ENCODE measurements at regions not wholly inside any gene's neighbourhood (a gene's known extent, or its start where the extent isn't known, plus 50 kb on each side); places are given as distances from the start of the nearest gene placed in this dataset.

DNA sequence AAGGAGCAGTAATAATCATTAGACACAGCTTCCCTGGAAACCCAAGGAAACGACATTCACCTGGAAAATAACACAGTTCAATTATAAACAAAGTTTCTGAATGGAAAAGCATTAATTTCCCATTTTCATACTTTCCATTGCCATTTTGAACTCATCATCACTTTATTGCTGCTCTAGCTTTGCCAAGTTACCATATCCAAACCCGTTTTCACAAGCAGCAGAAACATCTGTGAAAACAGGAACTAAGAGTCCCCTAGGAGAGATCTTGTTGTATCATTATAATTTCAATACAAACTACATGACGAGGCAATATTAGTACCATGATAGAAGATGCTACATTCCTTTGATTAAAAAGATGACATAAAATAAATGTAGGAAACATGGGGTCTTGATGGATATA, 597.0 kb upstream of the NRXN1 start:
- Mint-ChIP-seq H3K4me3 (no peak overlapping the region), H3K27me3 (no peaks in the 10 kb centered on the region), H3K27ac (no peak overlapping the region), H3K36me3 (no peaks in the 10 kb centered on the region), H3K4me1 (no peaks in the 10 kb centered on the region), H3K9me3 (peaks cover 0 to 3% (median 0%) of the 10 kb centered on the region in 3 donors)

DNA sequence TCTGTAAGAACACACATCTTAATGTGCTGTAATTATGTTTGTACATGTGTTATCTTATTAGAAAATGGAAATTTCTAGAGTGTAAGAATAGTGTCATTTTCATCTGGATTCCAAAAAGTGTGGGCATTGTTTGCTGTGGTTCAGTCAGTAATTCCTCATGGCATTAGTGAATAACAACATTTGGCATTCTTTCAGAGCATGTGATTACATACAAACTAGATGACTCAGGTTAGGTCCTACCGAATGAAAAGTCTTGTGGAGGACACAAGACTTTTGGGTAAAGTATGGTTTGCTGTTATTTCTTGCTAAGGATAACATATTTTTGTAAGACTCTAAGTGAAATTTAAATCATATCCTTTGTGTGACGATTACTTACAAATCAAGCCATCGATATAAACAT, 593.1 kb upstream of the NRXN1 start:
- Mint-ChIP-seq H3K4me3 (no peak overlapping the region), H3K4me1 (no peaks in the 10 kb centered on the region), H3K27ac (no peak overlapping the region), H3K9me3 (peaks cover 0 to 14% (median 3%) of the 10 kb centered on the region in 3 donors), H3K27me3 (no peaks in the 10 kb centered on the region), H3K36me3 (no peaks in the 10 kb centered on the region)

DNA sequence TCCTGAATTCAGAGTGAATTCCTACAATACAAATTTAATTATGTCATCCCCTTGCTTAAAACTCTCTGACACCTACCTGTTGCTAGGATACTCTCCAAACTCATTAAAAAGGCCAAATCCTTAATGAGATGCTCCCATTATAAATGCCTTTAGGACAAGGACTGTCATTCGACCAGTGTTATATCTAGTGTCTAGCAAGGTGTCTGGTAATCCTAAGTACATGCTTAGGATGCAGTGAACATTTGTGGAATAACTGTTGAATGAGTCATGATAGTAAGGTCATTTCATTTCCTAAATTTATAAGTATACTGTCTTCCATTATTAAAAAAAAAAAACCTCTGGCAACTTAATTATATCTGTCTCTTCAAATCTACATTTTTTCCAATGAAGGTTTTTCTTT, 588.9 kb upstream of the NRXN1 start:
- no peaks in the 10 kb centered on the region for H3K4me1 Mint-ChIP-seq
- no peak overlapping the region for H3K4me3 Mint-ChIP-seq
- no peak overlapping the region for H3K27ac Mint-ChIP-seq
- H3K36me3 Mint-ChIP-seq, result no peaks in the 10 kb centered on the region
- H3K27me3 Mint-ChIP-seq, result no peaks in the 10 kb centered on the region
- peaks cover 4 to 18% (median 12%) of the 10 kb centered on the region in 3 donors for H3K9me3 Mint-ChIP-seq

DNA sequence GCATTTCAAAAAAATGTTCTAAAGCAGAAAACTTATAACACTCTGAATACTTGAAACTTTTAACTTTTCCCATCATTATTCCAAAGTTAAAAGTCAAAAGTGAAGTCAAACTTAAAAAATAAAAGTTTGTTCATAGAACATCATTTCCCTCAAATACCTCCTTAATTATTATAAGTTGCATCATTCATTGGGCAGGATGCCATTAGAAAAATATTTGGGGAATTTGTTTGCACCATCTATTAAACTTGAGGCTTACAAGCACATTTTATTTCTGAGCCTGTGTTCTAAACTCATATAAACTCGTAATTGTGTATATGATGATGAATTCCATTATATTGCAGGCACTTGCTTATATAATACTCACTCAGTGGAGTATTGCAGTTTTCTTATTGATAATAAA, 588.0 kb upstream of the NRXN1 start:
- Mint-ChIP-seq H3K27me3 (no peaks in the 10 kb centered on the region), H3K9me3 (peaks cover 6 to 20% (median 12%) of the 10 kb centered on the region in 3 donors), H3K27ac (no peak overlapping the region)

DNA sequence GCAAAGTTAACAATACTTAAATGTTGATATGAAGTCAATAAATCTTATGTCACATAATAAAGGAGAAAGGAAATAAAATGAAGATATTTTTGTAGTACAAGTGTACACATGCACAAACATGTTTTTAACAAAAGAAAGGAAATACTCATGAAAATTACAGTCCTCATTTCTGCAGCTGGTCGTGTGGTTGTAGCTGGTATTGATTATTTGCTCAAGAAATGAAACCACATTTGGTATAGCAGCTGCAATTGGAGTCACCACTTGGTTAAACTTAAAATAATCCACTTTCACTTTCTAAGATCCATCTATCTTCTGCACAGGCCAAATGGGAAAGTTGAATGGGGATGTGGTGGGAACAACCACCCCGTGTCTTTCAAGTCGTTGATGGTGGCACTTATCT, 580.5 kb upstream of the NRXN1 start:
- H3K4me3 Mint-ChIP-seq, result no peak overlapping the region
- H3K9me3 Mint-ChIP-seq, result peaks cover 5 to 30% (median 9%) of the 10 kb centered on the region in 3 donors
- no peaks in the 10 kb centered on the region for H3K27me3 Mint-ChIP-seq
- no peaks in the 10 kb centered on the region for H3K36me3 Mint-ChIP-seq
- H3K4me1 Mint-ChIP-seq, result no peaks in the 10 kb centered on the region
- H3K27ac Mint-ChIP-seq, result no peak overlapping the region

More for the DNA sequence above, 588.0 kb upstream of the NRXN1 start:
- no peaks in the 10 kb centered on the region for H3K36me3 Mint-ChIP-seq
- no peak overlapping the region for H3K4me3 Mint-ChIP-seq
- H3K4me1 Mint-ChIP-seq, result no peaks in the 10 kb centered on the region

DNA sequence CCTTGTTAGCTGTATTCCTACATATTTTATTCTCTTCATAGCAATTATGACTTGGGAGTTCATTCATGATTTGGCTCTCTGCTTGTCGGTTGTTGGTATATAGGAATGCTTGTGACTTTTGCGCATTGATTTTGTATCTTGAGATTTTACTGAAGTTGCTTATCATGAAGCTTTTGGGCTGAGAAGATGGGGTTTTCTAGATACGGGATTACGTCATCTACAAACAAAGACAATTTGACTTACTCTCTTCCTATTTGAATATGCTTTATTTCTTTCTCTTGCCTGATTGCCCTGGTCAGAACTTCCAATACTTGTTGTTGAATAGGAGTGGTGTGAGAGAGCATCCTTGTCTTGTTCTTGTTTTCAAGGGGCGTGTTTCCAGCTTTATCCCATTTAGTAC, 569.8 kb upstream of the NRXN1 start:
- Mint-ChIP-seq H3K4me3 (no peak overlapping the region), H3K9me3 (peaks cover 7 to 17% (median 7%) of the 10 kb centered on the region in 3 donors), H3K4me1 (no peaks in the 10 kb centered on the region), H3K27ac (no peak overlapping the region), H3K27me3 (no peaks in the 10 kb centered on the region), H3K36me3 (no peaks in the 10 kb centered on the region)

DNA sequence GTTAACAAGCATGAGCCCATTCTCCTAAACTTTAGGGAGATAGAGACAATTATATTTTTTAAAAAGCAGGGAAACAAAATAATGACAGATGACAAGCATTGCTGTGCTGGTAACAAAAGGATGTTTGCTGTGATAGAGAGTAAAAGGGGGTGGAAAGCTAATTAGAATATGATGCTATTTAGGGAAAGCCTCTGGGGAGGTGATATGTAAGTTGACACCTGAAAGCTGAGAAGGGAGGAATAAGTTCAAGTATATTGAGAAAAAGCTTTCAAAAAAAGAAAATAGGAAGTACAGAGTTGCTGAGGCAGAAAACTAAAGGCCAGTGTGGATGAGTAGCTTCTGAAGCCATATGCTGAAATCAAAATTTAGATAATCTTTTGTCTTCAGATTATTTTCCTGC, 565.2 kb upstream of the NRXN1 start:
- H3K4me3 Mint-ChIP-seq, result no peak overlapping the region
- no peaks in the 10 kb centered on the region for H3K36me3 Mint-ChIP-seq
- peaks cover 0 to 10% (median 9%) of the 10 kb centered on the region in 3 donors for H3K9me3 Mint-ChIP-seq
- H3K4me1 Mint-ChIP-seq, result no peaks in the 10 kb centered on the region
- H3K27me3 Mint-ChIP-seq, result no peaks in the 10 kb centered on the region
- no peak overlapping the region for H3K27ac Mint-ChIP-seq

DNA sequence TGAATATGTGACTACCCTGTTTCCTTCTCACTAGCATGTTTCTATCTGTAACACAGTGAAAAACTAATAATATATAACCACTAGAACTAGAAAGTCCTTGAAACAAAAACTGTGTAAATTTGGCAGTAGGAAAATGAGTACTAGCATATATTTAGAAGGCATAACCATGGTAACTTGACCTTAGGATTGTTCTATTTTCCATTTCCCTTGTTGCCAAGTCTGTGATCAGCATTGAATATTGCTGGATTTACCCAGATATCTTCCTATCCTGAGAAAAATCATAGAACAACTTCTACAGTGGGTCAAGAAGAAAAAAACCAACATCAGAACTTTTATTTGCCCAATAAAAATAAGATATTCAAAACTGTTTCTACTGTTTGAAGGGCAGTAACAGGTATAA, 563.9 kb upstream of the NRXN1 start:
- no peaks in the 10 kb centered on the region for H3K4me1 Mint-ChIP-seq
- H3K27ac Mint-ChIP-seq, result no peak overlapping the region
- H3K27me3 Mint-ChIP-seq, result no peaks in the 10 kb centered on the region
- H3K36me3 Mint-ChIP-seq, result no peaks in the 10 kb centered on the region
- H3K9me3 Mint-ChIP-seq, result peaks cover 0 to 6% (median 4%) of the 10 kb centered on the region in 3 donors
- H3K4me3 Mint-ChIP-seq, result no peak overlapping the region

DNA sequence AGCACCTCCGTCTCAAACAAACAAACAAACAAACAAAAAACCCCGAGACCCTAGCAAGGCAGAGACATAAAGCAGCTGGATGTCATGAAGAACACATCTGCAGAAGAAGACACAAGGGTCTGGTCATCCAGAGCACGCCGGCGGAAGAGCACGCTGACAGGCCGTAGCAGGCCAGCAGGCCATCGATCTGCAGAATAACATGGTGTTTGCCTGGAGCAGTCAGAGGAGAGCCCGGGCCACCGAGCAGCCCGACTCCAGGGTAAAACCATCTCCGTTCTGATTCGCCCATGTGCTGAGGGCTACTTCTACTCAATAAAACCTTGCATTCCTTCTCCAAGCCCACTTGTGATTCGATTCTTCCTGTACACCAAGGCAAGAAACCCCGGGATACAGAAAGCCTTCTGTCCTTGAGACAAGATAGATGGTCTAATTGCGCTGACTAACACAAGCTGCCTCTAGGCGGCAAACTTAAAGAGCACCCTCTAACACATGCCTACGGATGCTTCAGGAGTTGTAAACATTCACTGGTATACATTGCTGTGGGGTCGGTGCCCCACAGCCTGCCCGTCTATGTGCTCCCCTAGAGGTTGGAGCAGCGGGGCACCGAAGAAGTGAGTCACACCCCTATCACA, 549.8 kb upstream of the NRXN1 start:
- no peaks in the 10 kb centered on the region for H3K4me1 Mint-ChIP-seq
- no peak overlapping the region for H3K27ac Mint-ChIP-seq
- peaks cover 2 to 6% (median 6%) of the 10 kb centered on the region in 3 donors for H3K9me3 Mint-ChIP-seq
- H3K36me3 Mint-ChIP-seq, result no peaks in the 10 kb centered on the region
- no peaks in the 10 kb centered on the region for H3K27me3 Mint-ChIP-seq
- no peak overlapping the region for H3K4me3 Mint-ChIP-seq

DNA sequence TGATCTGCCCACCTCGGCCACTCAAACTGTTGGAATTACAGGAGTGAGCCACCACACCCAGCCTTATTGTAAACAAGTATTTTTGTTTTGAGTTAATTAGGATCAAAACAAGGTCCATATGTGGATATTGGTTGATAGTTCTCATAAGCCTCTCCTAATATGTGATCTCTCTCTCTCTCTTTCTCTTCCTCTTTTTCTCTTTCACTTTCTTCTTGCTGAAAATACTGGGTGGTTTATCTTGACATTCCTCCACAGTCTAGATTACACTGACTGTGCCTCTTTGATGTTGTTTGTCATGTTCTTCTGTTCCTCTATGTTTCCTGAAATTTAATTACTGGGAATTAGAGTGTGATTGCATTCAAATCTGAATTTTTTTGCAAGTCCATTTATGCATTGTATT, 547.5 kb upstream of the NRXN1 start:
- H3K27ac Mint-ChIP-seq, result no peak overlapping the region
- H3K4me1 Mint-ChIP-seq, result no peaks in the 10 kb centered on the region
- H3K27me3 Mint-ChIP-seq, result no peaks in the 10 kb centered on the region
- H3K4me3 Mint-ChIP-seq, result no peak overlapping the region
- no peaks in the 10 kb centered on the region for H3K36me3 Mint-ChIP-seq
- H3K9me3 Mint-ChIP-seq, result peaks cover 2 to 3% (median 2%) of the 10 kb centered on the region in 3 donors

DNA sequence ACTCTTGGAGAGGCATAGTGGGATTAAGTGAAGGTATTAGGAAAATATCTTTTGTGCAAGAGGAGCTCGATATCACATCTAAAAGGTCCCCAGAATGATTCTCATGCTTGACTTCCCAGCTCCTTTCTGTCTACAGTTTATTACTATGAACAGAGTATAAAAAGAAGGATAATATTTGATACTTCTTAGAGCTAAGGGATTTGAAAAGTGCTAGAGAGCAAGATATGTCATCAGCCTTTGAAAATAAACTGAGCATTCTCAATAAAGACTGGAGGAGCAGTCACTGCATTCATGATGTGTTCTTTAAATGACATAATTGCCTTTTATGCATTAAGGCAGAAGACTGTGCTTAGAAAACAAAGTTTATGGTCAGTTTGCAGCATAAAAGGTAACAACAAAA, 543.2 kb upstream of the NRXN1 start:
- Mint-ChIP-seq H3K27me3 (no peaks in the 10 kb centered on the region), H3K27ac (no peak overlapping the region), H3K4me1 (no peaks in the 10 kb centered on the region), H3K4me3 (no peak overlapping the region), H3K36me3 (no peaks in the 10 kb centered on the region), H3K9me3 (peaks cover 0 to 3% (median 0%) of the 10 kb centered on the region in 3 donors)

DNA sequence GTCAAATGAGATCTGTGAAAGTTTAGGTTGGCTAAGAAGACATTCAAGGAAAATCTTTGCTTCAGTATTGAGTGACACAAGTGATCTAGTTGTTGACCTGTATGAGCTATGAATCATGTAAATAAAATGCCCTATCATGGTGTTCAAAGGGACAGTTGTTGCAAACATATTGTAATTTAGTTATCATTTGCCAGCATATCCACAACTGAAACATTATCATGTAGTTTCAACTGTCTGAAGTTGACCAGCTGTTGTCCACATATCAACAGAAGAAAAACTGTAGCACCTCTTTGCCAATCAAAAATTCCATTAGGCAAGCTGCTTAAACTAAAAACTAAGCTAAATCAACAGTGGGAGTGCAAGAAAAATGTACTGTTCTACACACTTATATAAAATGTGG, 527.1 kb upstream of the NRXN1 start:
- Mint-ChIP-seq H3K27ac (no peak overlapping the region), H3K4me1 (no peaks in the 10 kb centered on the region), H3K4me3 (no peak overlapping the region), H3K9me3 (peaks cover 0 to 3% (median 0%) of the 10 kb centered on the region in 3 donors), H3K36me3 (no peaks in the 10 kb centered on the region), H3K27me3 (no peaks in the 10 kb centered on the region)

DNA sequence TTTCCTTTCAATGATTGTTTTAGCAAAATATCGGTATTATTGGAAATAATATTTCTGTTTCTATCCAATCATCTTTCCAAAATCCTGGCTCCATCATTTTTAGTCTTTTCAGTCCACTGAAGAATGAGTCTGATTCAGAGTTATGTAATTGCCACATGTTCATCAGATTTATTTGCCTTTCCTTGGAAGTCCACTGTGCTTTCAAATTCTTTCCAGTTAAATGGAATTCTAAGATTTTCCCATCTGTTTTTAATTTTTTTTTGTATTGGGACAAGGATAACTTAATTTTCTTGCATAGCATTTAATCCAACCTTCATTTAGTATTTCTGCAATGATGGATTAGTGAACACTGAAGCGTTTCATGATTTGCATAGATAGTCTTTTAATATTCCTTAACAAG, 521.5 kb upstream of the NRXN1 start:
- H3K36me3 Mint-ChIP-seq, result no peaks in the 10 kb centered on the region
- no peak overlapping the region for H3K27ac Mint-ChIP-seq
- H3K4me1 Mint-ChIP-seq, result no peaks in the 10 kb centered on the region
- H3K9me3 Mint-ChIP-seq, result peaks cover 0 to 5% (median 2%) of the 10 kb centered on the region in 3 donors
- H3K4me3 Mint-ChIP-seq, result no peak overlapping the region
- H3K27me3 Mint-ChIP-seq, result no peaks in the 10 kb centered on the region

DNA sequence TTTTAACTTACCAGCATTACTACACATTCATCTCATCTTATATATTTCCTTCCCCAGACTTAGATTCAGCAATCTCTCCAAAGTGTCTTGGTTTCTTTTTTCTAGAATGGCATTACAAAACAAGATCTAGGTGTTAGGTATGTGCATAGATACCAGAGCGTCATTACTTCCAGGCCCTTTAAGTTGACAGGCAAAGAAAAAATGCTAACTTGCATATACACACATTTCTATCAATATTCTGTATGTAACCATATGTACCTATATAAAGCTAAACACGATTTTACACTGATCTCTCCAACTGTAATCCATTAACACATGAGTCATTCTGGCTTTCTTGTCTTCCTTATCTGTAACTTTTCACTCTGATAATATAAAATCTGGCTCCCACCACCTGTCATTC, 503.8 kb upstream of the NRXN1 start:
- no peaks in the 10 kb centered on the region for H3K27me3 Mint-ChIP-seq
- no peaks in the 10 kb centered on the region for H3K36me3 Mint-ChIP-seq
- peaks cover 0 to 12% (median 2%) of the 10 kb centered on the region in 3 donors for H3K9me3 Mint-ChIP-seq
- H3K27ac Mint-ChIP-seq, result no peak overlapping the region
- no peak overlapping the region for H3K4me3 Mint-ChIP-seq
- no peaks in the 10 kb centered on the region for H3K4me1 Mint-ChIP-seq

DNA sequence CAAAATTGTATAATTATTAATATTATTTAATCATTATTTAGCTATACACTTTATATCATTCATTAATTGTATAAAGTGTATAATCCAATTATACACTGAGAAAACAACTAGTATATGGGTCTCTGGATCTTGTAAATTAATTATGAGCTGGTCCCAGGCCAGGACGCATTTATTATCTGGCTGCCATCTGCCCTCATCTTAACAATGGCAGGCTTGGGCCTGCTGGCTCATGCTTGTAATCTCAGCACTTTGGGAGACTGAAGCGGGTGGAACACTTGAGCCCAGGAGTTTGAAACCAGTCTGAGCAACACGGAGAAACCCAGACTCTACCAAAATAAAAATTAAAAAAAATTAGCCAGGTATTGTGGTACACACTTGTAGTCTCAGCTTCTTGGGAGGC, 502.2 kb upstream of the NRXN1 start:
- Mint-ChIP-seq H3K27ac (no peak overlapping the region), H3K4me1 (no peaks in the 10 kb centered on the region), H3K36me3 (no peaks in the 10 kb centered on the region)

DNA sequence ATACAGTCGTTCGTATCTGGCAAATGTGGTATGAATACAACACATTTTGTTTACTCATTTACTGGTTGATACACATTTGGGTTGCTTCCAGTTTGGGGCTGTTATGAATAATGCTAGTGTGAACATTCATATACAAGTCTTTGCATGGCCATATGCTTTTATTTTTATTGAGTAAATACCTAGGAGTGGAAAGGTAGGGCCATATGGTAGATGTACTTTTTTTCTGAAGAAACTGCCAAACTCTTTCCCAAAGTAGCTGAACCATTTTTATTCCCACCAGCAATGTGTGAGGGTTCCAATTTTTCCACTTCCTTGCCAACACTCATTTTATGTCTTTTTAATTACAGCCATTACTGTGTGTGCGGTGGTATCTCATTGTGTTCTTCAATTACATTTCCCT, 496.2 kb upstream of the NRXN1 start:
- Mint-ChIP-seq H3K27me3 (no peaks in the 10 kb centered on the region), H3K4me1 (no peaks in the 10 kb centered on the region), H3K9me3 (peaks cover 7 to 14% (median 8%) of the 10 kb centered on the region in 3 donors), H3K4me3 (no peak overlapping the region), H3K27ac (no peak overlapping the region), H3K36me3 (no peaks in the 10 kb centered on the region)

More for the DNA sequence above, 502.2 kb upstream of the NRXN1 start:
- H3K4me3 Mint-ChIP-seq, result no peak overlapping the region
- peaks cover 2 to 16% (median 5%) of the 10 kb centered on the region in 3 donors for H3K9me3 Mint-ChIP-seq
- no peaks in the 10 kb centered on the region for H3K27me3 Mint-ChIP-seq

All from IgD-negative memory B cell (primary cell).